ENCODE measurements at regions not wholly inside any gene's neighbourhood (a gene's known extent, or its start where the extent isn't known, plus 50 kb on each side); places are given as distances from the start of the nearest gene placed in this dataset.
"Not testable (repeated sequence)": the region's sequence is repeated elsewhere in the genome, so short reads cannot be mapped to it uniquely, and the experiment has no call there.

DNA sequence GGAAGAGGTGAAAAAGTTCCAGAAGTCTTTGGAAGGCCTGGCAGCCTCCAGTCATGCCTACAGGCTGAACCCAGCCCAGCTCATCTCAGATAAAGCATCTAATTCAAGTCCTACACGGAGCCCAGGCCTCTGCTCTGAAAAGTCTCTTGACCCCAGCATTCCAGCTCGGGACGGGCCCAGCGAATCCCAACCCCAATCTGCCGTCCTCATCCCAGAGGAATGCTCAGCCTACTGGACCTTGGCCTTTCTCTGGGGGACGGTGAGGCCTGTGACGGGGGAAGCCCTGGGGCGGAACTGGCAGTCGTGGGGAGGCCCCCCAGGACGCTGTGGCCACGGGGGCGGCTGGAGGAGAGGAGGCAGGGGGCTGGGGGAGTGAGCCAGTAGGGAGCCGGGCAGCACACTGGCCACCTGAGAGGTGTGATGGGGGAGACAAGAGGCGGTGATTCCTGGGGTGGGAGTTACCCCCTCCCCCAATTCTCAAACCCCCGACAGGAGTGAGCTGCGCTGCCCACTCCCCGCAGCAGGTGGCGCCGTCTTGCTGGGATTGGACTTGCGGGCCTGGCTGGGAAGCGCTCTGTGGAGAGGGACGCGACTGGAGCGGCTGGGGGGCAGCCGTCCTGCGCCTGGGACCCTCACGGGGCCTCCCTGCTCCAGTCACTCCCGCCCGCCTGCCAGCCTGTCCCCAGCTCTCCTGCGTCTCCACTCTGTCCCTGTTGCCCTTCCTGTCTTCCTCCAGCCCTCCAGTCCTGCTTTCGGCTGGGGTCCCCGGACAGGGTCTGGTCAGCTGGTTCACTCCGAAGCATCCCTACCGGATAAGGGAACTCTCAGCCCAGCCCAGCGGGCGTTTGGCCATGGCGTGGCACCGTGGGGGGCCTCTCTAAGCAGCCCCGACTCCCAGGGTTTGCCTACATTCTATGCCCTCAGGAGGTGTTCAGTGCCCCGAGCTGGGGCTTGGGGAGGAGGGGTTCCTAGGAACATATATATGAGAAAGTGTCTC is 182.6 kb upstream of the HAAO start:
- no peaks in the 10 kb centered on the region for H3K9me3 Mint-ChIP-seq (ENCODE audit: low read depth)
- no peaks in the 10 kb centered on the region for H3K27me3 Mint-ChIP-seq
- H3K4me1 Mint-ChIP-seq (ENCODE audit: low read depth): peaks cover 20% of the 10 kb centered on the region
- no peaks in the 10 kb centered on the region for H3K36me3 Mint-ChIP-seq
- H3K4me3 Mint-ChIP-seq: no peak overlapping the region
- no peak overlapping the region for H3K27ac Mint-ChIP-seq

DNA sequence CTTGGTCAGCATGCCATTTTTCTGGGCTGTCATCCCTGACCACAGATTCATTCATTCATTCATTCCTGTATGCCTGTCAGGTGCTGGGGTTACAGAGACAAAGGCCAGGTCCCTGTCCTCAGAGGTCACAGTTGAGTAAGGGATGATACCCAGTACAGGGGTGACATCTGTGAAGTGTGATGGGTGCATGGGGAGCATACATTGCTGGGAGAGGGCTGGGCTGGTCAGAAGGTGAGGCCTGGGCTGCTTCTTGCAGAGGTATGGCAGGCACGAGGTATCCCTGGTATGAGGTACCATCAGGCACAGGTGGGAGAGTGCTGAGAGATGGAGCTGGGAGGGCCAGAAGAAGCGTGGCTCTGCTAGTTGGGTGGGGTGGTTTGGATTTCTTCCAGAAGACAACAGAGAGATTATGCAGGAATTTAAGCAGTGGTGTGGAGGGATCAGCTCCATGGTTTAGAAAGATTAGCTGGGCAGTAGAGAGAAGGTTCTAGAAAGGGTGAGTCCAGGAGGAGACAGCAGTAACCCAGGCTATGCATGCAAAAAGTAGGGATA is 181.9 kb upstream of the HAAO start:
- no peak overlapping the region for H3K27ac Mint-ChIP-seq
- H3K4me1 Mint-ChIP-seq (ENCODE audit: low read depth): peaks cover 20% of the 10 kb centered on the region
- no peaks in the 10 kb centered on the region for H3K36me3 Mint-ChIP-seq

DNA sequence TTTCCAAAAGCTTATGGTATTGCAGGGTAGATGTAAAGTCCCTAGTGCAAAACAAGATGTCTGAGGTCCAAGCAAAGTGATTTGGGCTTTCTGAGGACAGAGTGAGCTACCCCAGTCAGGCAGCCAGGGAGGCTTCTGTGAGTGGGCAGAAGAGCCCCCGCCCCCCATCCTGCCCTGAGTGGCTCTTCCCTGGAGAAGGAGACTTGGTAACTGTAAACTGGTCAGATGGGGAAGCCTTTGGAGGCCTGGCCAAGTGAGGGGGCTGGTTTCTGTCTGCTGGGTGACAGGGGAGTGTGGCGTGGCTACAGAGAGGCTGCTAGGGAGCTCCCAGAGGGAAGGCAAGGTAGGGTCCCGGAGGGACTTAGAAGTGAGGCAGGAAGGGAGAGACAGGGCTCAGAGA is 181.3 kb upstream of the HAAO start:
- H3K27ac Mint-ChIP-seq: no peak overlapping the region
- no peak overlapping the region for H3K4me3 Mint-ChIP-seq
- H3K4me1 Mint-ChIP-seq (ENCODE audit: low read depth): peaks cover 20% of the 10 kb centered on the region
- no peaks in the 10 kb centered on the region for H3K36me3 Mint-ChIP-seq
- H3K27me3 Mint-ChIP-seq: no peaks in the 10 kb centered on the region
- no peaks in the 10 kb centered on the region for H3K9me3 Mint-ChIP-seq (ENCODE audit: low read depth)

More for the DNA sequence above, 181.9 kb upstream of the HAAO start:
- Mint-ChIP-seq H3K4me3 (no peak overlapping the region), H3K9me3 (ENCODE audit: low read depth) (no peaks in the 10 kb centered on the region), H3K27me3 (no peaks in the 10 kb centered on the region)

DNA sequence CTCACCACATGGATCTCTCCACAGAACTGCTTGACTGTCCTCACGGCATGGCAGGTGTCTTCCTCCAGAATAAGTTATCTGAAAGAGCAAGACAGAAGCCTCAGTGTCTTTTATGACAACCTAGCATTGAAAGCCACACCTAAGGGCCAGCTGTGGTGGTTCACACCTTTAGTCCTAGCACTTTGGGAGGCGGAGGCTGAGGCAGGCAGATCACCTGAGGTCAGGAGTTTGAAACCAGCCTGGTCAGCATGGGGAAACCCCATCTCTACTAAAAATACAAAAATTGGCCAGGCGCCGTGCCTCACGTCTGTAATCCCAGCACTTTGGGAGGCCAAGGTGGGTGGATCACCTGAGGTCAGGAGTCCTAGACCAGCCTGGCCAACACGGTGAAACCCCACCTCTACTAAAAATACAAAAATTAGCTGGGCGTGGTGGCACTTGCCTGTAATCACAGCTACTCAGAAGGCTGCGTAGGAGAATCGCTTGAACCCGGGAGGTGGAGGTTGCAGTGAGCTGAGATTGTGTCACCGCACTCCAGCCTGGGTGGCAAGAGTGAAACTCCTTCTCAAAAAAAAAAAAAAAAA is 180.6 kb upstream of the HAAO start:
- H3K36me3 Mint-ChIP-seq; H3K27ac Mint-ChIP-seq; H3K27me3 Mint-ChIP-seq; H3K9me3 Mint-ChIP-seq (ENCODE audit: low read depth); H3K4me3 Mint-ChIP-seq: not testable (repeated sequence)
- peaks cover 20% of the 10 kb centered on the region for H3K4me1 Mint-ChIP-seq (ENCODE audit: low read depth)

DNA sequence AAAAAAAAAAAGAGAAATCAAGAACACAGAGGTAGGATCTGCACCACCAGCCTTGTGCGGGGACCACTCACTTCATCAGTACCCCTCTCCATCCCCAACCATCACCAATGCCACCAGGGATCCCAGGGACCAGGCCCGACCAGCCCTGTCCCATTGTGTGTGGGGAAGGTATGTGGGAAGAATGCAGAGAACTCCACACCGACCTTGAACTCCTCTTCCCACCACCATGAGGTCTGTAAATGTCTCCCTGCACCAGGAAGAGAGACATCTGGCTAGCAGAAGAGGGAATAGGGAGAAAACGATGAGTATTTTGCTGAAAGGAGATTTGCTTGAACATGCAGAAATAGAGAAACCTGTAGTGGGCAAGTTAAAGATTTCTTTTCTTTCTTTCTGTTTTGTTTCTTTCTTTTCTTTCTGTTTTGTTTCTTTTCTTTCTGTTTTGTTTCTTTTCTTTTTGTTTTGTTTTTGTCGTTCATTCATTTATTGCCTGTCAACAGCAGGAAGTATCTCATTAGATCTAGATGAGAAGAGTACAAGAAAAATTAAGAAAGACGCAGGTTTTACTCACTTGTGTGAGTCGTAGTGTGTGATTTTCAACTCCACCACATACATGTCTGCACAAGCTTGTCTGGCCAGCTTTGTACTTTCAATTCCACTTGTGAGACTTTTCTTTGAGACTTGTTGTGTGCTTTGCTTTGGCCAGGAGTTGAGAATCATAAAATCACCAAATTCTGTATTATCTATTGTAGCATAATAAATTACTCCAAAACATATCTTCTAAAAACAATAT is 179.8 kb upstream of the HAAO start:
- Mint-ChIP-seq H3K36me3 (no peaks in the 10 kb centered on the region), H3K27ac (no peak overlapping the region), H3K4me1 (ENCODE audit: low read depth) (peaks cover 12% of the 10 kb centered on the region), H3K27me3 (no peaks in the 10 kb centered on the region), H3K9me3 (ENCODE audit: low read depth) (no peaks in the 10 kb centered on the region), H3K4me3 (no peak overlapping the region)

DNA sequence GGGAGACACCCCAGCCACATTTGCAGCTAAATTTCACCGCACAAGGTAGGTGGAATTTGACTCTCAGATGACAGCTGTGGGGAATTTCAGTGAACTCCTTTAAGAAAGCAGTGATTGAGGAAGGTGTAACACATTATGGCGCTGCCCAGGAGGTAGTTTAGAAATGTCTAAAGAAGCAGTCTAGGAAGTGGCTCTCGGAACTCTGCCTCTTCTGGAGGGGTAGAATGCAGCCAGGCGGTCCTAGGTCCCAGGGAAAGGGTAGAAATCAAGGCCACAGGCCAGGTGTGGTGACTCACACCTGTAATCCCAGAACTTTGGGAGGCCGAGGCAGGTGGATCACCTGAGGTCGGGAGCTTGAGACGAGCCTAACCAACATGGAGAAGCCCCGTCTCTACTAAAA is 179.0 kb upstream of the HAAO start:
- Mint-ChIP-seq H3K27me3 (no peaks in the 10 kb centered on the region), H3K27ac (no peak overlapping the region), H3K9me3 (ENCODE audit: low read depth) (no peaks in the 10 kb centered on the region), H3K4me1 (ENCODE audit: low read depth) (peaks cover 5% of the 10 kb centered on the region), H3K36me3 (no peaks in the 10 kb centered on the region), H3K4me3 (no peak overlapping the region)

DNA sequence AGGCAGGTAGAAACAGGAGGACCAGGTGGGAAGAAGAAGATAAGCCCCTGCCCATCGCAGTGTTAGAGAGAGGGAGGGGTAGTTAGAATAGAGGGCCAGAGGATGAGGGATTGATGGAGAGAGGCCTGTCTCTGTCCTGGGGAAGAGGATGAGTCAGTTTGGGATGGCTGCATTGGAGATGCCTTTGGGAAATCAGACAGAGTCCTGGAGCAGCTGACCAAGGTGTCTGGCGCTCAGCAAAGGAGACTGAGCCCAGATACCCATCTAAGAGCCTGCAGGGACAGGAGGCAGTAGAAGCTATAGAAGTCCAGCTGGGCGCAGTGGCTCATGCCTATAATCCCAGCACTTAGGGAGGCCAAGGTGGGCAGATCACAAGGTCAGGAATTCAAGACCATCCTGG is 177.8 kb upstream of the HAAO start:
- Mint-ChIP-seq H3K9me3 (ENCODE audit: low read depth) (no peaks in the 10 kb centered on the region), H3K4me1 (ENCODE audit: low read depth) (peaks cover 4% of the 10 kb centered on the region), H3K36me3 (no peaks in the 10 kb centered on the region), H3K27me3 (no peaks in the 10 kb centered on the region), H3K4me3 (no peak overlapping the region), H3K27ac (no peak overlapping the region)

DNA sequence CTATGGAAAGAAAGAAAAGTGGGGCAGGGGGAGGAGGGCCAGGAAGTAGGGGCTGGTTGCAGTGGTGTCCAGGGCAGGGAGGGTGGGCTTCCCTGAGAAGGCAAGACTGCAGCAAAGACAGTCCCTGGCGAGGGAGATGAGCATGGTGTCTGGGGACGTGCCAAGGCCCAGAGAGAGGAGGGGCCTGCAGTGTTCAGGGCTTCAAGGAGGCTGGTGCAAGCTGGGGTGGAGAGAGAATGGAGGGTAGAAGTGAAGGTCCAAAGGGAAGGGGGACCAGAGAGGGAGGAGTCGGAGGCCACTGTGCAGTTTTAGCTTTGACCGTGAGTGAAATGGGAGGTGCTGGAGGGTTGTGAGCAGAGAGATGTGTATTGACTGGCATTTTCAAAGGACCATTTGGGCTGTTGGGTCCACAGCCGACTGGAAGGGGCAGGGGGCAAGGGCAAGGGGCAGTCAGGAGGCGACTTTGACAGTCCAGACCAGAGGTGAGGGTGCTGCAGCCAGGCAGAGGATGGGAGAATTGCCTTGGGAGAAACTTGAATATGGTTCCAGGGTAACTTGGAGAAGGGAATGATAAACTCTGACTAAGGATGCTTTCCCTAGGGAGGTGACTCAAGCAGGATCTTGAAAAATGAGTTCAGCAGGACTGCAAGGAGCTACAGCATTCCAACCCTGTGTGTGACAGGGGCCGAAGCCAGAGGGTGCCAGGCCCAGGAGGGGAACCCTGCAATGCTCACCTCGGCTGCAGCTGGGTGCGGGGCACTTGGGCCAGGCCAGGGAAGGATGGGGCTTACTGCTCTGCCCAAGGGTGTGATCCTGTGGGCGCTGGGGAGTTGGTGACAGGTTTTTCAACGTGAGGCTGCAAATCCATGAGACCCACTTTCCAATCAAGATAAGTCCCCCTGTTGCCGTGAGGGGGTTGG is 177.1 kb upstream of the HAAO start:
- no peak overlapping the region for H3K4me3 Mint-ChIP-seq

DNA sequence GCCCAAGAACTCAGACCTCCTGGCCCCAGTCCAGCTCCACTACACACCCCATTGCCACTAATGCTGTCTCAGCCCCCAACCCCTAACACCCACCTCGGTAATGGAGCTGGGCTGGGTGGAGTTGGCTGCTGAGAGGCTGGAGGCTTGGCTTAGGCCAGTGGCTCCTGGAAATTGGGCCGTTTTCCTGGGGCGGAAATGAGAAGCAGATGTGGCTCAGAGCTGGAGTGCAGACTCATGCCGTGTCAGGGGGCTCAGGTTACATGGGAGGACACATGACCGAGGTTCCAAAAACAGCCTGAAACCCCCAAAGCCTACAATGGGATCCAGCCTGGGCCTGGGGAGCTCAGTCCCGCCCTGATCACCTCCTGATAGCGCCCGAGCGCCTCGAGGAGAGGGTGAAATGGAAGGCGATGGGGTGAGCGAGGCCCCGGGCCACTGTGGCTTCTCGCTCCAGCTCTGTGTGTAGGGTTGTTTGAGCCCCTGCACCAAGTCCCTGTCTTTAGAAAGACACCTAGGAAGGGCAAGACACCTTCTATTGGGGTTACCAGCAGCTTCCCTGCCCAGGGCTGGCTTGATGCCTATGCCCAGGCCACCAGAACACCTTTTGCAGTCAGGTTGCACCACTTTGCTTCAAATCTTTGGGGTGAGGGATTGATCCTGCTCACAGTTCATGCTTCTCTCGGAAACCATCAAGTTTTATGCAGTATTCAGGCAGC is 175.7 kb upstream of the HAAO start:
- no peaks in the 10 kb centered on the region for H3K27me3 Mint-ChIP-seq
- H3K27ac Mint-ChIP-seq: no peak overlapping the region
- no peaks in the 10 kb centered on the region for H3K9me3 Mint-ChIP-seq (ENCODE audit: low read depth)
- peaks cover under 1% of the 10 kb centered on the region for H3K4me1 Mint-ChIP-seq (ENCODE audit: low read depth)
- H3K4me3 Mint-ChIP-seq: no peak overlapping the region
- H3K36me3 Mint-ChIP-seq: no peaks in the 10 kb centered on the region

More for the DNA sequence above, 177.1 kb upstream of the HAAO start:
- no peaks in the 10 kb centered on the region for H3K27me3 Mint-ChIP-seq
- H3K4me1 Mint-ChIP-seq (ENCODE audit: low read depth): peaks cover 4% of the 10 kb centered on the region
- H3K36me3 Mint-ChIP-seq: no peaks in the 10 kb centered on the region
- no peaks in the 10 kb centered on the region for H3K9me3 Mint-ChIP-seq (ENCODE audit: low read depth)
- no peak overlapping the region for H3K27ac Mint-ChIP-seq

DNA sequence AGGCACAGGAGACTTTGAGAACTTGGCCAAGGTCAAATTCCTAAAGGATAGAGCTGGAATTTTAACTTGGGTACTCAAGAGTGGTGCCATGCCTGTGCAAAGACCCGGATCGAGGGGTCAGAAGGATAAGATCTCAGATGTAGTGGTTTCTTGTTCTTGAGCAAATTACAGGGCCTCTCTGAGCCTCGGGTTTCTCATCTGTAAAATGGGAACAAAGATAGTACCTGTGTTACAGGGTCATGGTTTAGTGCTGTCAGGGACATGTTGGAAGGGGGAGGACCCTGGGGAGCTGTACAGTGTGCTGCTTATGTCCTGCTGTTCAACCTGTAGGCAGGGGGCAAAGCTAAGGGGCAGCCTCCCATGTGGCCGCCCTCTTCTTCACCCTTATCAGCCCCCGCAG is 173.5 kb upstream of the HAAO start:
- no peak overlapping the region for H3K27ac Mint-ChIP-seq
- peaks cover 15% of the 10 kb centered on the region for H3K4me1 Mint-ChIP-seq (ENCODE audit: low read depth)
- H3K27me3 Mint-ChIP-seq: peaks cover 6% of the 10 kb centered on the region
- H3K4me3 Mint-ChIP-seq: no peak overlapping the region
- H3K36me3 Mint-ChIP-seq: no peaks in the 10 kb centered on the region
- no peaks in the 10 kb centered on the region for H3K9me3 Mint-ChIP-seq (ENCODE audit: low read depth)

DNA sequence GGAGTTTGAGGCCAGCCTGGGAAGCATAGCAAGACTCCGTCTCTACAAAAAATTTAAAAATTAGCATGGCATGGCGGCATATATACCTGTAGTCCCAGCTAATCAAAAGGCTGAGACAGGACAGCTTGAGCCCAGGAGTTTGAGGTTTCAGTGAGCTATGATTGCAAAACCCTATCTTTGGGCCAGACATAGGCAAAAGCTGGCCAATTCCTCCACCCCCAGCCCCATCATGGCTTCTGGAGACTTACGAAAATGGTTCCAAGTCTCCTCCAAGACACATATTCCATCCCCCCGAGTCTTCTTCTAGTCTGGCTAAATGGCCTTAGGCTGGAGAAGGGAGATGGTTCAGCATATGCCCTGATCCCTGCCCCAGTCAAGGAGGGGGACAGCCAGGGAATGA is 172.8 kb upstream of the HAAO start:
- Mint-ChIP-seq H3K9me3 (ENCODE audit: low read depth) (no peaks in the 10 kb centered on the region), H3K4me3 (no peak overlapping the region), H3K27ac (no peak overlapping the region), H3K36me3 (no peaks in the 10 kb centered on the region), H3K4me1 (ENCODE audit: low read depth) (peaks cover 15% of the 10 kb centered on the region), H3K27me3 (peaks cover 6% of the 10 kb centered on the region)

DNA sequence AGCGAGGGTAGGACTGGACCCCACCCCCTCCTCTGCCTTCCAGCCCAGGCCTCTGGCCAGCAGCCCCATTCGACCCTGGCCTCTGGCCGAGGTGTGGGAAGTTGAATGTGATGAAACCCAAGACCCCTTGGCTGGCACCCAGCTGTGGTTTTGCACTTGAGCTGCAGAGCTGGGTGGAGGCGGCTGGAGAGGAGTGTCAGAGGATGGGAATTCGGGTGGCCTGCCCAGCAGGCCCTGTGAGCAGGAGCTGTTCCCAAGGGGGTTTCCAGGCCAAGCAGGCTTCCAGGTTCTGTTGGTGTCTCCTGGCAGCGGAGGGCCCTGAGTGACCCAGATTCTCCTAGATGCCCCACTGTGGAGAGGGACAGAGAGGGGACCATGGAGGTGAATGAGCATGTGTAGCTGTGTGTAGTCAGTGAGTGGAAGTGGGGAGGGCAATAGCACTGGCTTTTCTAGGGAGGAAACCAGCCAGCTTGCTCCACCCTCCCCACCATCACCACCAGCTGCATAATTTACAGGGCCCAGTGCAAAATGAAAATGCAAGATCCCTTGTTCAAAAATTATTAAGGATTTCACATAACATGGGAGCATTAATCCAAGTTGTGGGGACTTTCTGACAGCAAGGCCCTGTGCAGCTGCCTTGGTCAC is 172.2 kb upstream of the HAAO start:
- H3K9me3 Mint-ChIP-seq (ENCODE audit: low read depth): no peaks in the 10 kb centered on the region
- H3K4me3 Mint-ChIP-seq: no peak overlapping the region
- H3K36me3 Mint-ChIP-seq: no peaks in the 10 kb centered on the region
- no peak overlapping the region for H3K27ac Mint-ChIP-seq
- H3K27me3 Mint-ChIP-seq: peaks cover 6% of the 10 kb centered on the region
- H3K4me1 Mint-ChIP-seq (ENCODE audit: low read depth): peaks cover 15% of the 10 kb centered on the region

DNA sequence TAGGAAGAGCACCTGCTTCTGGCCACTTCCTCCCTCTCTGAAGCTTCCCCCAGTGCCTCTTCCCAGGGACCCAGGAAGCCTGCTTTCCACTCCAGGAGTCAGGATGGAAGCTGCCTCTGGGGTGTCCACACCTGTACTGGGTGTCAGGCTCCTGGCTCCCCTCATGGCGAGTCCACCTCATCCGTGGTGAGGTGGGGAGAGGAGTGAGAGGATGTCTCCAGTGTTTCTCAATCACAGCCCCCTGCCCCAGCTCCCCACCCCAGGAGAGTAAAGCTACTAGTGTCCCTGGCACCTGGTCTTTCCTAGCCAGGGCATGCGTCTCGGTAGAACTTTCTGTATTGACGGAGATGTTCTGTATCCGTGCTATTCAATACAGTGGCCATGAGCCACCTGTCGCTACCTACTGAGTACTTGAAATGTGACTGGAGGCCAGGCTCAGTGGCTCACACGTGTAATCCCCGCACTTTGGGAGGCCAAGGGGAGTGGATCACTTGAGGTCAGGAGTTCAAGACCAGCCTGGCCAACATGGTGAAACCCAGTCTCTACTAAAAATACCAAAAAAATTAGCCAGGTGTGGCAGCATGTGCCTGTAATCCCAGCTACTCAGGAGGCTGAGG is 171.2 kb upstream of the HAAO start:
- Mint-ChIP-seq H3K9me3 (ENCODE audit: low read depth) (no peaks in the 10 kb centered on the region), H3K27me3 (peaks cover 6% of the 10 kb centered on the region), H3K36me3 (no peaks in the 10 kb centered on the region), H3K4me1 (ENCODE audit: low read depth) (peaks cover 15% of the 10 kb centered on the region), H3K27ac (no peak overlapping the region), H3K4me3 (no peak overlapping the region)

All from activated naive CD8-positive, alpha-beta T cell (primary cell).